T1000 (cell line): ENCODE measurements at regions not wholly inside any gene's neighbourhood (a gene's known extent, or its start where the extent isn't known, plus 50 kb on each side); places are given as distances from the start of the nearest gene placed in this dataset.

Source experiments
- DNase-seq: peaks from one replicate; lab custom pipeline; 2025; ENCODE audit warnings: mixed read lengths; lab: John Stamatoyannopoulos, UW

DNA sequence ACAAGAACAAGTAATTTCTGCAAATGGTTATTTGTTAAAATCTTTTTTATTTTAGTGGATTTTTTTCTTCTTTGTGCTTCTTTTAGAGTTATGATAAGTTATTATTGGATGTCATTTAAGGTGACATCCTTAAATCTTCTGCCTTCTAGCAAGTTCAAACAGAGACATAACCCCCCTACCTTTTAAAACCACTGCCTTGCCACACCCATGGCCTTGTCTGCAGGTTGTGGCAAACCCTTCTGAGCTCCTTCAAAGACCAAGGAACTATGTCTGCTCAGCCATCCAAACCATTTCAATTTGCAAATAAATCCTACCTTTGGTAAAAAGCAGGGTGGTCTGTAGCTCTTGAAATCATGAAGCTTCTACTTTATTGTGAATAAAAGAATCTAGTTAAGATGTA lies 241.6 kb downstream of the FAM76B start:
- DNase-seq: no peak

GRCh38 chr11:95547186-95547585 lies 242.4 kb downstream of the FAM76B start:
- DNase-seq: no peak

- no peak for DNase-seq
Observed at GRCh38 chr11:95545116-95545875, 244.3 kb downstream of the FAM76B start.

- no peak for DNase-seq
Observed at GRCh38 chr11:95544095-95544856, 245.3 kb downstream of the FAM76B start.

- DNase-seq: no peak
Observed at GRCh38 chr11:95542868-95543551, 246.6 kb downstream of the FAM76B start.

DNA sequence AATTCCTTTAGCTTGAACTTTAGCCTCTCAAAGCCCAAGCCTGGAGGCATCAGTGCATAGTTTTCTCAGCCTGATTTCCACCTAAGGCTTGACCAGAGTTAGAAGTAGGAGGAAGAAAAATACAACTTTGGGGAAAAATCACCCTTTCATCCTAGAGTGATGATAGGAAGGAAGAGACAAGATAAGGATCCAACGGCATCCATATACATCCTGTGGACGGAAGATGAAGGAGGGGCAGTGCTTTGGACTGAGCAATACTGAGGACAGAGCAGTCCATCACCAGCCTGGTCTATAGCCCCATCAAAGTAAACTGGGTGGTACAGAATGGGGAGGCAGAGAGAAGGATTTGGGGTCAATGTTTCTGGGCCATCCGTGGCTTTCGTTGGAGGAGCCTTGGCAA lies 247.9 kb downstream of the FAM76B start:
- no peak for DNase-seq

- no peak for DNase-seq
Observed at GRCh38 chr11:95536047-95536690, 253.4 kb downstream of the FAM76B start.

- DNase-seq: no peak
Observed at GRCh38 chr11:95534809-95535208, 254.8 kb downstream of the FAM76B start.

DNA sequence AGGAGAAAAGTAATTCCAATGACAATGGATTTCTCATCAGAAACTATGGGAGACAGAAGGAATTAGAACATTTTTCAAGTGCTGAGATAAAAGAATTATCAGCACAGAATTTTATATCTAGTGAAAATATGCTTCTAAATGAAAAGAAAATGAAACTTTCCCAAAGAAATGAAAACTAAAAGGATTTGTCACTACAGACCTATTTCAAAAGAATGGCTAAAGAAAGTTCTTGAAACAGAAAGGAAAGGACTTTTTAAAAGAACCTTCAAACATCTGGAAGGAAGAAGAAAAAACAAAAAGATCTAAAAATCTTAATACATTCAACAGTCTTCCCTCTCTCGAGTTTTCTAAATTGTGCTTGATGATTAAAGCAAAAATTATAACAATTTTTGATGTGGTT lies 255.4 kb downstream of the FAM76B start:
- DNase-seq: no peak

- no peak for DNase-seq
Observed at GRCh38 chr11:95531116-95531515, 258.5 kb downstream of the FAM76B start.

DNA sequence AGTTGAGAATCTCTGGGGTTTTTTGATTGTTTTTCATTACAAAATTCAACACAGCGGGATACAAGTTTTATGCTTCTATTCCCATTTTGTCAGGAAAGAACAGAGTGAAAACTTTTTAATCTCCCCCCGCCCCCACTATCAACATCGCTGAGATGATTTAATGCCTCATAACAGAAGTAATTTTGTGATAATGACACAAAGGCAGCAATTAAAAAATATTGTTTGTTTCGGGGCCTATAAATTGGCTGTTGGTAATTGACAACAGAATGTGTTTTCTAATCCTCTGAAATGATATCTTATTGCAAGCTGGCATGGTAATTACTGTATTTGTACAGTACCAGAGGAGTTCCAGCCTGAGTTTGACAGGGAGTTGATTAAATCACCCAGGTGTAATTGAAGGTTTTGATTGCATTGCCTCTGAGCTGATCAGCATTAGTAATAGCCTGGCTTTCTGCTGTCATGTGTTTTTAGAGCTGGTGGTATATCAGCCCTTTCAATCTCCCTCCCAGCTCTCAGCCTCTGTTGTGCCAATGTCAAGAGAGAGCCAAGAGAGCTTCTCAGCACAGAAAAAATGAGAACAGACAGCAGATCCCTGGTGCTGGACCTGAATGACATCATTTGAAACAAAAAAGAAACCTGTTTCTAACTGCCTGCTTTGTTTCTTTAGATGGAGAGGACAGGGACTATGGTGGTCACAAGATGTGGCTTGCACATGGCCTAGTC lies 265.1 kb downstream of the FAM76B start:
- no peak for DNase-seq

- DNase-seq: no peak
Observed at GRCh38 chr11:95522874-95523273, 266.7 kb downstream of the FAM76B start.

DNA sequence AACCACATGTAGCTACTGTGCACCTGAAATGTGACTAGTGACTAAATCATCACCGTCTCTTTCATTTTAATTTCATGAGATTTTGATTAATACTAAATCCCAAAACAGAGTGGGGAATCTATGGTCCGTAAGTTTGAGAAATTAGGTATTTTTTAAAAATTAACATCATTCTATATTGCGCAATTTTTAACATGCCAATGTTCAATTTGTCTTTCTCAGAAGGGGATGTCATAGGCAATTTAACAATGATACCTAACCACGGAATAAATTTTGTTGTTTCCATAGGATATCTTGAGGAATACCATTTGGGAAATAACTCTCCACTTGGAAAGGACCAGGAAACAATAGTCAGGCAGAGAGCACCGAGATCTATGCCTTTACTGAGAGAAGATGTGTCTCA lies 267.7 kb downstream of the FAM76B start:
- DNase-seq: no peak

DNA sequence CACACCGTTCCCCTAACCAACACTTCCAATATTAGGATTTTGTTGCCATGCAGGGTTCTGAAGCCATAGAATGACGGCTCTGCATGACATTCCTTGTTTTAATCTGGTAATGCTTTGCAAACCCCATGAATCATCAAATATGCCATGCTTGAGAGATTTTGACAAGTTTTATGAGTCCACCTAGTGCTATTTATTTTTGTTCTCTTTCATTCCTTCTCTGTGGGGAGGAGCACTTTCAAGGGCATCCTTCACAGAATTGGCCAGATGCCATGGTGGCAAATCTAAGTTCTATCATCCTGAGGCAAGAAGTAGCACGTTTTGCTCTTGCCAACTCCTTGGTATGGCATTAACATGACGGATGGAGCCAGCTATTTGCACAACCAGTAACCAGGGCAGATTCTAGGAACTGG lies 268.4 kb downstream of the FAM76B start:
- DNase-seq: no peak

DNA sequence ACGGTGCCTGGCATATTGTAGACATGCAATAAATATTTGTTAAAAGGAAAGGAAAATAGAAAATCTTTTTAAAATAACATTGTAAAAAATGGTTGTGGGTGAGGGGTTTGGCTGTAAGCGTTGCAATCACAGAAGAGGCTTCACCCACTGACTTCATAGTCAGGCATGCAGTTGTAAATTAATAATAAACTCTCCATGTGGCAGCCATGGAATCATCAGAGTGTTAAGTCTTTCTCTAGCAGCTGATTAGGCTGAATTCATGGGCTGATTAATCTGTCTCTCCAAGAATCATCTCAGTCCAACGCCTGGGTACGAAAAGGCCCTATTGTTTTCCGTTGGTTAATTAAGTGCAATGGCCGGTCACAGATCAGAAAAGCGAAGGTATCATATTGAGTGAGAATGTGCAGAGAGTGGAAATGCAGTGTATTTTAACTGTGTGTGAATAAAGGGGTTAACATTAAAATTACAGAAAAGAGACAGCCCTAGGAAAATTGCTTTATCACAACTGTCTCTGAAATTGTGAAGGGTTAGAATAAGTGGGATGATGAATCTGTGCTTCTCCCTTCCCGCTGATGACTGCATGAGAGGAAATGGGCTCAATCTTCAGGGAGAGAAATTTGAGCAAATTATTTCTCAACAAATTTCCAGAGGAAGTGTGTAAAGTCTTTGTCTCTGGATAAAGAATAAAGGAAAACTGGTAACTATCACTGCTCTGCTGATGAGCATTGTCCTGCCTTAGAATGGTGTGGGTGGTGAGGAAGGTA lies 269.0 kb downstream of the FAM76B start:
- DNase-seq: no peak

DNA sequence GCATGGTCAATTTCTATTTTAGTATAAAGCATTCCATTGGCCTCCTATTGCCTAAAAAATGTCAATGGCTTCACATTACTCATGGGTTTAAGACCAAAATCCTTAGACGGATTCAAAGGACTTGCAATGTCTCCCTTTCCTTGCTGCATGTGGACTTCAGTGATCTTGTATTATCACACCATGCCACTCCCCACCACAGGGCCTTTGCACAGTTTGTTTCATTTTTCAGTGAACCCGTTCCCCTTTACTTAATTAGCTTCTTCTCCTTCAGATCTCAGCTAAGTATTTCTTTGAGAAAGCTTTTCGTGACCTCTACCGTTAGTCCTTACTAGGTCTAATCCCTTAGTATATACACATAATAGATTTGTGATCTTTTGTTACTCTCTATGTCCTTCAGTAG lies 269.7 kb downstream of the FAM76B start:
- DNase-seq: no peak

GRCh38 chr11:95517453-95517852 lies 272.1 kb downstream of the FAM76B start:
- no peak for DNase-seq

DNA sequence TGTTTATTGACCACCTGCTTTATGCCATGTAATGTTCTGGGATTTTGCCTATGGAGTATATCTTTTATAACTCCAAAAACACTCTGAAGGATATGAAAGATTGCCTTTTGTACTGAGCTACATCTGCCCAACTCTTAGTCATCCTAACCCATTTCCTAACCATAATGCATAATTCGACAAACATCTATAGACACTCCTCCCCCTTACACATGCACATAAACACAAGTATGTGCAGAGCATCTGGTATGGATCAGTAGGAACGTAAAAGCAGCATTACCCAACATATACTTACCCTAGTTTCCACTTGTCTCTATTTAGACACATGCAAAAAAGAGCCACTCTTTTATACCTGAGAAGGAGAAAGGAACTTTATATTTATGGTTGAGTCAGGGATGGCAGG lies 272.8 kb downstream of the FAM76B start:
- no peak for DNase-seq

- DNase-seq: no peak
Observed at GRCh38 chr11:95516175-95516574, 273.4 kb downstream of the FAM76B start.

- DNase-seq: no peak
Observed at GRCh38 chr11:95515371-95515770, 274.2 kb downstream of the FAM76B start.
